Mesendoderm (in vitro differentiated cells): ENCODE measurements at regions not wholly inside any gene's neighbourhood (a gene's known extent, or its start where the extent isn't known, plus 50 kb on each side); places are given as distances from the start of the nearest gene placed in this dataset.

ENCODE experiments used
- DNase-seq: peaks from one replicate; pipeline ENCODE4 v3.0.0; 2013
- H2AK5ac ChIP-seq: 2 replicates; pipeline ENCODE4 v1.6.1; 2013; ENCODE audit warnings: low read length, inconsistent platforms
- H2BK120ac ChIP-seq: 2 replicates; pipeline ENCODE4 v1.6.1; 2013; ENCODE audit warnings: low read depth, mild to moderate bottlenecking, low read length, moderate library complexity, mixed read lengths
- H2BK15ac ChIP-seq: replicated peaks from 2 replicates; pipeline ENCODE4 v1.6.1; 2013; ENCODE audit warnings: low read depth, mild to moderate bottlenecking, moderate library complexity
- H2BK5ac ChIP-seq: 2 replicates; pipeline ENCODE4 v1.6.1; 2013; ENCODE audit warnings: low read length, inconsistent platforms
- H3K18ac ChIP-seq: 2 replicates; pipeline ENCODE4 v1.6.1; 2013; ENCODE audit warnings: mild to moderate bottlenecking, low read length, mixed read lengths
- H3K23ac ChIP-seq: one replicate; pipeline ENCODE4 v1.6.1; 2013; ENCODE audit warnings: low read length
- H3K27ac ChIP-seq: 2 replicates; pipeline ENCODE4 v1.5.1; 2013; ENCODE audit warnings: low read depth, mild to moderate bottlenecking, inconsistent platforms, low read length, moderate library complexity
- H3K27me3 ChIP-seq: 2 replicates; pipeline ENCODE4 v1.6.1; 2013; ENCODE audit warnings: low read length, control low read depth, mild to moderate bottlenecking, inconsistent platforms; ENCODE audit not compliant: insufficient read depth, poor library complexity
- H3K36me3 ChIP-seq: 2 replicates; pipeline ENCODE4 v1.6.1; 2013; ENCODE audit warnings: low read length, inconsistent platforms; ENCODE audit not compliant: control insufficient read depth, insufficient read depth
- H3K4ac ChIP-seq: one replicate; pipeline ENCODE4 v1.6.1; 2013; ENCODE audit warnings: low read depth, mild to moderate bottlenecking, low read length, moderate library complexity
- H3K4me1 ChIP-seq: 2 replicates; pipeline ENCODE4 v1.6.1; 2013; ENCODE audit warnings: low read depth, low read length, inconsistent platforms; ENCODE audit not compliant: control insufficient read depth
- H3K4me2 ChIP-seq: 2 replicates; pipeline ENCODE4 v1.6.1; 2013; ENCODE audit warnings: low read length
- H3K4me3 ChIP-seq: 2 replicates; pipeline ENCODE4 v1.5.1; 2013; ENCODE audit warnings: mild to moderate bottlenecking, low read length
- H3K56ac ChIP-seq: one replicate; pipeline ENCODE4 v1.6.1; 2013; ENCODE audit warnings: low read length
- H3K79me1 ChIP-seq: 2 replicates; pipeline ENCODE4 v1.6.1; 2013; ENCODE audit warnings: low read length, inconsistent platforms
- H3K79me2 ChIP-seq: 2 replicates; pipeline ENCODE4 v1.6.1; 2013; ENCODE audit warnings: mild to moderate bottlenecking, low read length; ENCODE audit not compliant: control insufficient read depth, insufficient read depth
- H3K9ac ChIP-seq: 2 replicates; pipeline ENCODE4 v1.6.1; 2013; ENCODE audit warnings: low read length, inconsistent platforms
- H4K5ac ChIP-seq: one replicate; pipeline ENCODE4 v1.6.1; 2013; ENCODE audit warnings: low read length
- H4K8ac ChIP-seq: one replicate; pipeline ENCODE4 v1.6.1; 2013; ENCODE audit warnings: low read depth, mild to moderate bottlenecking, control low read depth, low read length, moderate library complexity
- WGBS: extraction: QIAGEN DNeasy Blood & Tissue Kit; methylation state at CpG from one replicate; pipeline ENCODE4 v1.1.7; 2013; ENCODE audit warnings: low lambda C conversion rate, missing lambda C conversion rate; ENCODE audit not compliant: insufficient coverage; ENCODE audit errors: extremely low coverage; 5-methylcytosine and 5-hydroxymethylcytosine counted together

- Histone ChIP-seq H3K23ac (no peak overlapping the region), H3K79me2 (no peaks in the 10 kb centered on the region), H3K9ac (no peak overlapping the region), H2AK5ac (no peak overlapping the region), H3K4me2 (no peak overlapping the region), H3K4me1 (no peaks in the 10 kb centered on the region), H3K18ac (no peak overlapping the region), H3K4me3 (no peak overlapping the region), H3K36me3 (no peaks in the 10 kb centered on the region), H4K8ac (no peak overlapping the region), H3K79me1 (no peaks in the 10 kb centered on the region), H3K27me3 (no peaks in the 10 kb centered on the region), H4K5ac (no peak overlapping the region), H2BK5ac (no peak overlapping the region), H3K56ac (no peak overlapping the region), H3K27ac (no peak overlapping the region), H3K4ac (no peak overlapping the region), H2BK15ac (no peak overlapping the region), H2BK120ac (no peak overlapping the region)
- no peak for DNase-seq
- no CpG with 5 or more reads among the region's 3 CpGs for WGBS
Measured at GRCh38 chr18:77486985-77487384, 237.3 kb downstream of the GALR1 start.

DNA sequence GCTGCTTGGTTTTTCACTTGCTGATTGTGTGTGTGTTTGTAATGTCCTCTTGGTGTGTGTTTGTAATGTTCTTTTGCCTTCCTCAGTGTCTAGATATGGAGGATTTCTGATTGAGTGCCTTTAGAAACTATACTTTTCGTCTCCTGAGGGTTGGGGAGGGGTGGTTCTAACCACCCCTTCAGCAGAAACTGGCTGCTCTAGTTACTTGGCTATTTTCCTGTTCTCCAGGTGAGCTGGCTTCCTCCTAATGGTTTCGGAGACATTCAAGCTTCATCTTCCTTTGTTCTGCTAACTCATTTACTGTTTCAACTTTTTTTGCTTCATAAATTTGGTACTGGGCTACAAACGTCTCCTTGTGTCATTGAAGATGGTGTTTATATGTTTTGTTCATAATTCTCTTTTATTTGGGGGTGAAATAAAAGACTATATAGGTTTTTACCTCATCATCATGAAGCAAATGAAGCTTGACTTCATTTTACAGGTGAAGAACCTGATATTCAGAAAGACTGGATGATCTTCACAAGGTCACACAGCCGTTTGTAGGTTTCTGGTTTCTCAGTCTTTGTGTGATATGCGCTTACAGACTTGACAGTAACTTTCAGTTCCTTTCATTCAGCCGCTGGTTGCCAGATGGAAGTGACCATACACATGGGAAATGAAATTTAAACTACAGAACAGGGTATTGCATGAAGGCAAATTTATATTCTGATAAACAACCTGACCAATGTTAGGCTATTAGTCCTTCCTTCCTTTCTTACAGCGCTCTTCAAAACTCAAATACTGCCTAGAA lies 238.5 kb downstream of the GALR1 start:
- no peaks in the 10 kb centered on the region for H3K79me1 ChIP-seq
- no peak overlapping the region for H2BK15ac ChIP-seq
- H4K8ac ChIP-seq, result no peak overlapping the region
- H3K56ac ChIP-seq, result no peak overlapping the region
- DNase-seq, result no peak
- no peak overlapping the region for H3K4me3 ChIP-seq
- no peak overlapping the region for H3K4ac ChIP-seq
- H3K36me3 ChIP-seq, result no peaks in the 10 kb centered on the region
- H4K5ac ChIP-seq, result no peak overlapping the region
- no peaks in the 10 kb centered on the region for H3K79me2 ChIP-seq
- no peak overlapping the region for H2BK120ac ChIP-seq
- no peaks in the 10 kb centered on the region for H3K4me1 ChIP-seq
- no peak overlapping the region for H3K4me2 ChIP-seq
- no peak overlapping the region for H3K18ac ChIP-seq
- H3K9ac ChIP-seq, result no peak overlapping the region
- WGBS, result no CpG with 5 or more reads among the region's 7 CpGs
- H2BK5ac ChIP-seq, result no peak overlapping the region
- H2AK5ac ChIP-seq, result no peak overlapping the region
- H3K23ac ChIP-seq, result no peak overlapping the region
- no peak overlapping the region for H3K27ac ChIP-seq
- H3K27me3 ChIP-seq, result no peaks in the 10 kb centered on the region

DNA sequence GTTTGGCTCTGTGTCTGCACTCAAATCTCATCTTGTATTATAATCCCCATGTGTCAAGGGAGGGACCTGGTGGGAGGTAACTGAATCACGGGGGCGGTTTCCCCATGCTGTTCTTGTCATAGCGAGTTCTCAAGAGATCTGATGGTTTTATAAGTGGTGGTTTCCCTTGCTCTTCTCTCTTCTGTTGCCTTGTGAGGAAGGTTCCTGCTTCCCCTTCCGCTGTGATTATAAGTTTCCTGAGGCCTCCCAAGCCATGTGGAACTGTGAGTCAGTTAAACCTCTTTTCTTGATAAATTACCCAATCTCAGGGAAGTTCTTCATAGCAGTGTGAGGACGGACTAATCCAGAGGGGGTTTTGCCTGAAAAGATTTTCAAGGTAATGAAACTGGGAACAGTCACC lies 245.4 kb downstream of the GALR1 start:
- no peak overlapping the region for H2AK5ac ChIP-seq
- no CpG with 5 or more reads among the region's 5 CpGs for WGBS
- no peak overlapping the region for H4K5ac ChIP-seq
- no peaks in the 10 kb centered on the region for H3K79me1 ChIP-seq
- H3K56ac ChIP-seq, result no peak overlapping the region
- H2BK120ac ChIP-seq, result no peak overlapping the region
- no peak for DNase-seq
- H3K27ac ChIP-seq, result no peak overlapping the region
- H3K4me2 ChIP-seq, result no peak overlapping the region
- H2BK5ac ChIP-seq, result no peak overlapping the region
- H3K9ac ChIP-seq, result no peak overlapping the region
- H4K8ac ChIP-seq, result no peak overlapping the region
- H3K4me1 ChIP-seq, result no peaks in the 10 kb centered on the region
- no peak overlapping the region for H3K23ac ChIP-seq
- no peaks in the 10 kb centered on the region for H3K36me3 ChIP-seq
- no peaks in the 10 kb centered on the region for H3K27me3 ChIP-seq
- H2BK15ac ChIP-seq, result no peak overlapping the region
- no peak overlapping the region for H3K4ac ChIP-seq
- H3K4me3 ChIP-seq, result no peak overlapping the region
- H3K79me2 ChIP-seq, result no peaks in the 10 kb centered on the region
- no peak overlapping the region for H3K18ac ChIP-seq

- WGBS, result no CpG with 5 or more reads among the region's 1 CpG
Measured at GRCh38 chr18:77495982-77496690, 246.5 kb downstream of the GALR1 start.

DNA sequence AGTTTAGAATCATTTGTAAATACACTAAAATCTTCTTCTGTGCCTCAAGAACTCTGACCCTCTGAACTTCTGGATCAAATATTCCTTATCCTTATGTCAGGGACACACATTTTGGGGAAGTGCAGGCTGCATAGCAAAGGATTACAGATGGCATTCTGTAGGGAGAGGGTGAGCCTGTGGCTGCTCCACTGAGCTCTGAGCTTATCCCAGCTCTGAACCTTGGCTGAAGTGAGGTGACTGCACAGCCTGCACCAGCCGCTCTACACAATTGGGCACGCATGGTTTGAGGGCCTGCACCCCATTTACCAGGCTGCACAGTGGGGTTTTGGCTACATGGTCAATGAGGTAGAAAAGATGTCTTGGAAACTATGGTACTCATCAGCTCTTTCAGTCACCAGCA lies 251.6 kb downstream of the GALR1 start:
- Histone ChIP-seq H2BK5ac (no peak overlapping the region), H3K4me3 (no peak overlapping the region)
- no CpG with 5 or more reads among the region's 2 CpGs for WGBS

More at GRCh38 chr18:77495982-77496690, 246.5 kb downstream of the GALR1 start:
- H2BK15ac ChIP-seq, result no peak overlapping the region
- H4K5ac ChIP-seq, result no peak overlapping the region
- H3K4ac ChIP-seq, result no peak overlapping the region
- no peaks in the 10 kb centered on the region for H3K36me3 ChIP-seq
- H3K27me3 ChIP-seq, result no peaks in the 10 kb centered on the region
- no peak overlapping the region for H2AK5ac ChIP-seq
- H3K23ac ChIP-seq, result no peak overlapping the region
- no peak overlapping the region for H3K9ac ChIP-seq
- H3K4me1 ChIP-seq, result no peaks in the 10 kb centered on the region
- H3K4me2 ChIP-seq, result no peak overlapping the region
- DNase-seq, result no peak
- no peak overlapping the region for H4K8ac ChIP-seq
- H3K18ac ChIP-seq, result no peak overlapping the region
- no peaks in the 10 kb centered on the region for H3K79me1 ChIP-seq
- H3K27ac ChIP-seq, result no peak overlapping the region
- no peak overlapping the region for H3K4me3 ChIP-seq
- H2BK5ac ChIP-seq, result no peak overlapping the region
- H2BK120ac ChIP-seq, result no peak overlapping the region
- no peak overlapping the region for H3K56ac ChIP-seq
- H3K79me2 ChIP-seq, result no peaks in the 10 kb centered on the region

More for the DNA sequence above, 251.6 kb downstream of the GALR1 start:
- Histone ChIP-seq H3K36me3 (no peaks in the 10 kb centered on the region), H2BK120ac (no peak overlapping the region), H3K4ac (no peak overlapping the region), H3K18ac (no peak overlapping the region), H3K56ac (no peak overlapping the region), H3K79me2 (no peaks in the 10 kb centered on the region), H3K4me1 (no peaks in the 10 kb centered on the region), H4K8ac (no peak overlapping the region), H3K23ac (no peak overlapping the region), H3K27me3 (no peaks in the 10 kb centered on the region), H3K79me1 (no peaks in the 10 kb centered on the region), H3K4me2 (no peak overlapping the region), H2AK5ac (no peak overlapping the region), H3K27ac (no peak overlapping the region), H4K5ac (no peak overlapping the region), H3K9ac (no peak overlapping the region), H2BK15ac (no peak overlapping the region)
- DNase-seq, result no peak
